Embryonic facial prominence (tissue), 1 donor: ENCODE measurements at regions not wholly inside any gene's neighbourhood (a gene's known extent, or its start where the extent isn't known, plus 50 kb on each side); places are given as distances from the start of the nearest gene placed in this dataset.

Experiments used
- DNase-seq: peaks from one replicate; pipeline ENCODE4 v3.0.0-alpha.2; 2016; ENCODE audit errors: extremely low spot score

DNA sequence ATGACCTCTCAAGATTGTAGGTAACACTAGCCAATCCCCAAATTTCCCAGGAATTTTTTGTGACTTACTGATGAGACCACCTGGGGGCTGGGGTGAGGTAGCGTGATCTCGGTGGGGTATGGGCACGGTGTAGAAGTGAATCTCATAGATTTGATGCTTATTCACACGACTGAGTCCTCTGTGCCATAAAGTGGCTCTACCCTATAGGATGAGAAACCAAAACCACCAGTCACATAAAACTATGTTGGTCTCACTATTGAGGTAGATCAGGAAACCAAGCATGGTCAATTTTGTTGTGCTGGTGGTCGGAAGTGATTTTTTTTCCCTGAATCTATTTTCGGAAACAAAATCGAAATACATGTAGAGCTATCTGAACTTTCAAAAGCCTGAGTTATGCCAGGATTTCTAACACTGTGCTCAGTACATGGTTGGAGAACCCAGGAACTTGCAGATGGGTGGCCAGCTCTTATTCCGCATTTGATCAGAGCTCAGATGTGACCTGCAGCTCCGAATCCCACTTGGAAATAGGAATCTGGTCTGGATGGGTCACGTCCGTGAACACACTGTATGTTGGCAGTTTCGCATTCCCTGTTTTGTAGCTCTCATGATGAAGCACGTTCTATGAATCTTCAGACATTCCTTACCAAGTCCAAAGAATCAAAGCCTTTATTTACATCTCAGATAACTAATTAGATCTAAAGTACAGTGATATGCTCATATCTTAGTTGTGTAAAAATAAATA is 261.5 kb downstream of the KLF6 start:
- DNase-seq = no peak

DNA sequence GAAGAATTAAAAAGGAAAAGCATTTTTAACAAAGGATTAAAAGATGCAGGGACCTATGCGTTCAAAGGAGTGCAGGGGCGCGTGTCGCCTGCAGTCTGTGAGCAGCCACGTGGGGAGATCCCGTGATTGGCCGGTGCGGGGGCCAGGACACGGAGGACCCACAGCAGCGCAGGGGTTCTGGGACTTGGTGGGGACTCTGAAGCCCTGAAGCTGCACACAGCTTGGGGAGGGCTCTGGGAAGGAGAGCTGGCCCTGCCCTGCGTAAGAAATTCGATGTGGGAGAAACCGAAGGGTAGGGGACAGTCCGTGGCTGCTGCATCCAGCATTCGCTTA is 268.1 kb downstream of the KLF6 start:
- DNase-seq = no peak

DNA sequence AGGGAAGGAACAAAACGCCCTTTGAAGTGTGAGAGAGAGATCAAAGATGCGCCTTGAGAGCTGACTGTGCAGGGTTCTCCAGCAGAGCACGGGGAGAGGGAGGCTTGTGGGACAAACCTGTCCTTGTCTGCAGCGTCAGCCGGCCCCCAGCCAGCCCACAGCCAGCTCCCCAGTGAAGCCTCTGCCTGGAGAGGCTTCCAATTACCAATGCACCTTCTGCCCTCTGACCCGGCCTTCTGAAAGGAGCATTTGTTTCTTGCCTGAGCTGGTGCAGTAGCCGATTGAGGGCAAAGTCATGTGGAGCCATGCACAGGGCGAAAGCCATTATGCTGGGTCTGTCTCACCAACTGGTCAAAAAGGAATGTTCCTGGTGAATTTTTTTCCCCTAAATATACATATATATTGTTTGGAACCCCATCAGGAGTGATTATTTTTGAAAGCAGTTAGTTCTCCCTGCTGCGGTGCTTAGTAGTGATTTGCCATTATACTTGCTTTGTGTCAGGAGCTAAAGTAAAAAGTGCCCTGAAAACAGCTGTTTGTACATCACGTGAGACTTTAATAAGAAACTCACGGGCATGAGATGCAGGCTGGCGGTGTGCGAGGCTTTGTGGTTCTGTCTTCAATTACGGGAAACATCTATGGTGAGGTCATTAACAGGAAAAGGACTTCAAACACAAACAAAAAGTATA is 268.6 kb downstream of the KLF6 start:
- peak; percentile 56 for DNase-seq

DNA sequence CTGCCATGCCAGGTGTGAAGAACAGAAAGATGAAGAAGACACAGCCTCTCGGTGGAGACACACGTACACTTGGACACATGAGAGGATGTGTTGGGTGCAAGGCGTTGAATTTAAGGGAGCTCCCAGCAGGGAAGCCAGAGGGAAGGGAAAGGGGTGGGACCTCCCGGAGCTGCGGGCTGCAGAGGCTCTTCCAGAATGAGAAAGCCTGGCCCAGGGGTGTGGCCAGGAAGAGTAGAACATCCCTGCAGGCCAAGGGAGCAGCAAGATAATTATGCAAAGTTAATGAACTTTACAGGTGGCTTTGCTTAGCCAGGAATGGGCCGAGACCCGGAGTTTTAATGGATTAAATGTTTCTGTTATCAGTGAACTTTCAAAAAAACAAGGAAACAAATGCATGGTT is 270.3 kb downstream of the KLF6 start:
- DNase-seq = no peak

DNA sequence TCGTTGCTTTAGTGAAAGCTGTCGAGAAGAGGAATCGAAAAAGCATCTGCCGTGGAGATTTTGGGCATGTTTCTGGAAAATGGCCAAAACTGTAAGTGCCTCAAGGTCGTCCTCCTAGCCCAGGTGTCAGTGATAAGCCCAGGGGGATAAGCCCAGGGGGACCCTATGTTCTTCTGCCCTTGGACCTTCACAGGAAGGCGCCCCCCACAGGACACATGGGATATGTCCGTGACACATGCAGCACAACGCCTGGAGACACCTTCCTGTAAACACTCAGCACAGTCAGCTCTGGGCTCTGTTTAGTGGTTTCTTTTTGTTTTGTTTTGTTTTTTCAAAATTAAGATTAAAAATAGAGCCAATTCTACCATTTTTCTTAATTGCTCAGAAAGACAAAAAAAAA is 272.7 kb downstream of the KLF6 start:
- no peak for DNase-seq

DNA sequence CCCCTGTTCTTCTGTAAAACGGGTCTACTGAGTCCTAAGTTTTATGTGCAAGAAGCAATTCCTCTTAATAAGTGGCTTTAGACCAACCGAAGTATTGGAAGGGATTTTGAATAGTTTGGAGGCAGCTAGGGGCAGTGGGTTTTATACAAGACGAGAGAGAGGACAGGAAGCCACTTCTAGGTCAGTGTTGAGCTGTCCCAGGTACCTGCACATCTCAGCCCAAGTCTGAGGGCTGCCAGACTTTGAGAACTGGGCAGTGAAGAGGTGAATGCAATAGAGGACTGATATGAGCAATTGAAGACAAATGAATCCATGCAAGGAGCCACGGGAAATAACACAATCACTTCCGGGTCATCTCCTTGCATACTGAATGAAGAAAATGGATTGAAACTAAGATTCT is 273.5 kb downstream of the KLF6 start:
- DNase-seq = no peak

DNA sequence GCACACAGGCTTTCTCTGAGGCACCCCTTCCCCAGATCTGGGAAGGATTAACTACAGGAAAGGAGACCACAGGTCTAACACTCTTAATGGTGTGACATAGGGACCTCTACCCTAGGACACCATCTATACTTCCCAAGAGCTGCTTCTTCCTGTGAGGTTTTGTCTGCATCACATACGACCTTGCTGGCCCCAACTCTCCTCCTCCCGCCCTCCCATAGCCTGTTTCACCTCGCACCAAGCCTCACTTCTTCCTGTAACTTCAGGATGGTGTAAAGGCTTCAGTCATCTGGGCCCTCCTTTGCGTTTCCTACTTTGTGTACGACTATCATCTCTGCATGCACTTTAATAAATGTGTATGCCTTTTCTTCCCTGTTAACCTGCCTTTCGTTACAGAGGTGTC is 274.3 kb downstream of the KLF6 start:
- DNase-seq = no peak

DNA sequence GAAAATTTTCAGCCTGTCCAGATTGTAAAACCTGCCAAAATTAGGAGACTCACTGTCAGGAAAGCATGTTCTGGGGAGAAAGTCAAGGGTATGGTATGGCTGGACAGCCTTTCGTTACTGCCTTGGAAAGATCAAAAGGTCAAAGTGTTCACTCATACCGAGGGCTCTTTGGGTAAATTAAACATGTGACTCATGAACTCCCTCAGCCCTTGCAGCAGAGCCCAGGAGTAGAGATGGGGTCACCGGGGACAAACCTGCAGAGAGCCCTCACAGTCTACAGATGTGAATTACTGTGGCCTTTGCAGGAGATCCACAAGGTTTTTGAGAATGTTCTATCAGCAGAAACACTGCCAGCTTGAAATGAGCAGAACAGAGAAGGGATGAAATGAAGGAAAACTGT is 275.7 kb downstream of the KLF6 start:
- DNase-seq = no peak

DNA sequence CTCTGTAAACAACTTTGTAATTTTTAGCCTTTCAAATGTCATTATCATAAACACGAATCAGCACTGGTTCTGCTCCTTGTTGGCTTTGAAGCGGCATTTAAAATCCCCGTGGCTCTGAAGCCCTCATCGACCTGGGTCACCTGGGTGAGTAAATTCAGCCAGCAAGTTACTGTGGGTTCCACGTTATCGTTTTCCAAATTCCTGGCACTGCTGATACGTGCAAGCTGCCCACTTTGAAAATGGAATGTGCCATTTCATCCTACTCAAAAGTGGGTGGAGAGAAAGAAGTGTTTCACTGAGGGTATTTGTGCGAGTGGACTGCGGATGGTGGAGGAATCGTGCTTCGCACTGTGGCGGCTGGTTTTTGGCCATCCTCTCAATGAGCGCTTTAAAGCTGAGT is 281.7 kb downstream of the KLF6 start:
- no peak for DNase-seq

DNA sequence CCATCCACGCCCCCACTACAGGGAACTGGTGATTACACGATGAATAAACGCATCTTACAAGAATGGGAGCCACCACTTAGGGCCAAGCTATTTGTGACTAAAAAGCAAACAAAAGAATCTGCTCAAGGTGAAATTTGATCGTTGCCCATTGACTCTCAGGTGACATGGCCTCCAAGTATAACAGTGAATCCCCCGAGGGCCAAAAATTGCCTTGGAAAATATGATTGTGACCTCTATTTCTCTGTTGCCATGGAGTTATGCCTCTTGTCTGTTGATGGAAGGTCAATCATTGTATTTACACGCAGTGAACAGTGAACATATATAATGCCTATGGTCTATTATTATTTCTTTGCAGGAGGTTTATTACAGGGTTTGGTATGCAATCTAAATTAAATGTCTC is 282.3 kb downstream of the KLF6 start:
- DNase-seq = no peak

DNA sequence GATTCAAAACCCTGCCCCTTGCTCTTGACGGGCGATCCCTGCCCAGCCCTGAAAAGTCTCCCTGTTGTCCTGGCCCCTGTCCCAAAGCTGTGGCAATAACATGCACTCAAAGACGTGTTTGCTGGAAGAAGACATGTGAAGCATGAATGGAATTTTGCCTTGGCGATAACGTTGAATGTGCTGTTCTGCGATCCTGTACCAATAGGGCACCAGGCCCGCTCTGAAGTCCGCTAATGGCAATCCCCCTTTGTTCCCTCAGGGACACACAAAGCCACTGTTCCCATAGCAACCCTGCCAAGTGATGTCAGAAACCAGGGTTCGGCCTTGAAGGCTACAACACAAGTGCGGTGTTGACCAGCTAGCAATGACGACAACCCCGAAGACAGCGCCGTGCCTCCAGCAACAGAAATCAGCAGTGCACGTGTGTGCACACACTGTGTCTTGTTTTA is 284.6 kb downstream of the KLF6 start:
- DNase-seq = peak; percentile 39

DNA sequence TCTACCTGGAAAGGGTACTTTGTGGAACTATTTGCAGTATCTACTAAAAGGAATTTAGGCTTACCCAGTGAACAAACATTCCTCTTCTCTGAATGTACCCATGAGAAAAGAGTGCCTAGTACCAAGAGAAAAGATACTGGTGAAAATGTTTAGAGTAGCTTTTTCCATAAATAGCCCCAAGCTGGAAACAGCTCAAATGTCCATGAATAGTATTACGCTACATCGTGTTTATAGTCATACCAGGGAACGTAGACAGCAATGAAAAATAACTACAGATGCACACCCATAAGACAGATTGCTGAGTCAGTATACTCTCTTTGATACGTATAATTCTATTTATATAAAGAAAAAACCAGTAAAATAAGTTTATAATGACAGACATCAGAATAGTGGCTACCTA is 285.9 kb downstream of the KLF6 start:
- DNase-seq = no peak

DNA sequence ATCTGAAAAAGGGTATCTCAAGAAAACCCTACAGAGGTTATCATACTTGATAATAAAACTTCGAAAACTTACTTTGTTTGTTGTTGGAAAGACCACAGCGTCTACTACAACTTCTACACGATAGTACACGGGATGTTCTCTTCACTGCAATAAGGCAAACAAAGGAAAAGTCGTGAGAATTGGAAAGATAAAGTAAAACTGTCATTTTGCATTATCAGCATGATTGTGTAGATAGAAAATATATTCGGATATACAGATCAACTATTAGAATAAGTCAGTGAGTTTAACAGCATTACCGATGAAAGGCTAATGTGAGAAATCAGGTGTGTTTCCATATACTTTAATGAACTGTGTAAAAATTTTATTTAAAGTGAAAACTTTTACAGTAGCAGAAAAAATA is 287.4 kb downstream of the KLF6 start:
- DNase-seq = no peak

DNA sequence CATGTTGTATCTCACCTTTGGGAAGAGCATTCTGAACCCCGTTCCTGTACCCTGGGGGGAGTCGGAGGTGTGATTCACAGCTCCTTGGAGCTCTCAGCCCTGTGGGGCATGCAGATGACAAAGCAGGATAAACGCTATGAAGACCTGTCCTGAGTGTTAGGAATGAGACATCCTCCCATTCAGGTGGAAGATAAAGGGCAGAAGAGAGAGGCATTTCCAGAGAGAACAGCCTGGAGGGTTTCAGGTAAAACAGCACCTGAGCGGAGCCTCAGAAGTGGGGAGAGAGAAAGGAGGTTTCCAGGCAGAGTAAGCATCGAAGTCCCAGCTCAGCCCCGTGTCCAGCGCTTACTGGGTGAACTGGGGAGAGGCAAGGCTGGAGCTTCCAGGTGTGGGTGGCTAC is 288.9 kb downstream of the KLF6 start:
- no peak for DNase-seq

DNA sequence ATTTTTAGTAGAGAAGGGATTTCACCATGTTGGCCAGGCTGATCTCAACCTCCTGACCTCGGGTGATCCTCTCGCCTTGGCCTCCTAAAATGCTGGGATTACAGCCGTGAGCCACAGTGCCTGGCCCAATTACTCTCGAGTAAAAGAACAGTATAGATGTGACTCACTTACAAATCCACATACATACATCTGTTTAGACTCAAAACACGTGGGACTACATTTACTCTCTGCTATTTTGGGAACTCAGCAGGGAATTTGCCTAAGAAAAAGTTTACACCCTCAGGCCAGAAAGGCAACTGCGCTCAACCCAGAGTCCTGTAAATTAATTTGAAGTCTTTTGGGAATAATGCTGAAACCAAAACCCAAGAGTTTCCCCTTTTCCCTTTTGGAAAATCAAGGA is 289.7 kb downstream of the KLF6 start:
- DNase-seq = no peak

DNA sequence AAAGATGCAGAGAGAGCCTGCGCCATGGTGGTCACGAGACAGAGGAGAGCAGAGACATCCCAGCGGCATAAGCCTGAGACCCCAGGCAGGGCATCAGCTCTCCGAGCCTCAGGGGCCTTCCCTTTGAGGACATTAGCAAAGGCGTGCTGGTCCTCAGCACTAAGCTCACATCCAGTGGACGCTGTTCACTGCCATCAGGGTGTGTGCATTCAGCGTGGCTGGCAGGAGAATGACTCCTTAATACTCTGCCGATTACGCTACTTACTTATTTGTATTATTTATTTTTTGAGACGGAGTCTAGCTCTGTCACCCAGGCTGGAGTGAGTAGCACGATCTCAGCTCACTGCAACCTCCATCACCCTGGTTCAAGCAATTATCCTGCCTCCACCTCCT is 290.2 kb downstream of the KLF6 start:
- no peak for DNase-seq

DNA sequence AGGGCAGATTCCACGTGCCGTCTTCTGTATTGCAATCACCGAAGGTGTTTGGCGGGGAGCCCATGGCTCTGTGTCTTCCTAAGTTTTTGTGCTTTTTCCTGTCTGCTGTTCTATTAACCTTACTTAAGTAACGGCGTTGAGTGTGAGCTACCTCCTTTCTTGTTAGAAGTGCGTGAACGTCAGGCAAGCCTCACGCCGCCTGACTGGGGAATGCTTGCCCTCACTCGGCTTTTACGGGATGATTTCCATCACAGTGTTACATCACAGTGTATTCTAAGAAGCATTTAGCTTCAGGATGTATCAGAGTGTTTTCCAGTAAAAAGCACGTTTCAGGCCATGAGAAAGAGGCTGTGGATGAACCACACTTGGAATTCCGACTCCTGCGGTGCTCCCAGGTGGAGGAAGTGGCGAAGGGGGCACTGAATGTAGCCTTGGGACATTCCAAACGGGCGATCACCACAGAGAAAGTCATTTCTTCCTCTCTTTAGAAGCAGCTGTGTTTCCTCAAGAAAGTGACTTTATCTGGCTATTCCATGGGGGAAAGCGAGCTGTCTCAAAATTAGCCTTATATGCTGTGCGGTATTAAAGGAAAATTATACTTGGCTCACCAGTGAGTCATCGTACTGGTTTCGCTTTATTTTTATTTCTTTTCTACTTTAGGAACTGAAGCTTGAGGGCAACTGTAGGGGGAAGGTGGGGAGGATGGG is 290.7 kb downstream of the KLF6 start:
- DNase-seq = no peak

DNA sequence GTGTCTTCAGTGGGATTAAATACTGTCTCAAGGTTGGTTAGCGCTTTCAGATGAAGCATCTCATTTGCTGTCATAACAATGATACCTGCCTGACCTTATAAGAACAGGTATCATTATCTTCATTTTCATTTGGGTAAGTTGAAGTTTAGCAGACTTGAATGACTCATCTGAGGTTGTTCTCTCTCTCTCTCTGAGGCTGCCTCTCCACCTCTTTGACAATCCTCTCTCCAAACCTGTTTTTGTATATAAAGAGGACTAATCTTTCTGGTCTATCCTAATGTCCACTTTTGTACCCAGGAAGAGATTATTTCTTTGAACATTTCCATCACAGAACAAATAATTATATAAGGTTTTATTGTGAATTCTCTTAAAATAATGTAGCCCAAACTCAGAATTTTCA is 291.4 kb downstream of the KLF6 start:
- DNase-seq = no peak

DNA sequence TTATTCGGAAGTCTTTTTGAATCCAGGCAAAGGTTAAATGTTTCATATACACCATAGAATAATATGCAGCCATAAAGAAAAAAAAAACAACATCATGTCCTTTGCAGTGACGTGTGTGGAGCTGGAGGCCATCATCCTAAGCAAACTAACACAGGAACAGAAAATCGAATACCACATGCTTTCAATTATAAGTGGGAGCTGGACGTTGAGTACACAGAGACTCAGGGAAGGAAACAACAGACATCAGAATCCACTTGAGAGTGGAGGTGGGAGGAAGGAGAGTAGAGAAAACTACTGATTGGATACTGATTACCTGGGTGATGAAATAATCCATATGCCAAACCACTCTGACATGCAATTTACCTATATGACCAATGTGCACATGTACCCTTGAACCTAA is 293.4 kb downstream of the KLF6 start:
- DNase-seq = no peak

DNA sequence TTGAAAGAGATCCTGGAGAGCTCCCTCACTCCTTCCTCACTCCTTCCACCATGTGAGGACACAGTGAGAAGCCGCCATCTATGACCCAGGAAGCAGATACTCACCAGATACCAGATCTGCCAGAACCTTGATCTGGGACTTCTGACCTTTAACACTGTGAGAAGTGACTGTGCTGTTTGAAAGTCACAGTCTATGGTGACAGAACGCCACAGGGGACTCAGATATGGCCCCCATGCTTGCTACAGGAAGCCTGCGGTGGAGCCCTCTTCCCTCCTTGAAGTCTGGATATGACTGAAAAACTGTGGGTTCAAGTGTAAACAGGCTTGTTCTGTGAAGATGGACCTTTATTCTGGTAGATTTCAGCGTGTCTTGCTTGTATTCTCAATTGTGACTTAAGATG is 297.8 kb downstream of the KLF6 start:
- no peak for DNase-seq

DNA sequence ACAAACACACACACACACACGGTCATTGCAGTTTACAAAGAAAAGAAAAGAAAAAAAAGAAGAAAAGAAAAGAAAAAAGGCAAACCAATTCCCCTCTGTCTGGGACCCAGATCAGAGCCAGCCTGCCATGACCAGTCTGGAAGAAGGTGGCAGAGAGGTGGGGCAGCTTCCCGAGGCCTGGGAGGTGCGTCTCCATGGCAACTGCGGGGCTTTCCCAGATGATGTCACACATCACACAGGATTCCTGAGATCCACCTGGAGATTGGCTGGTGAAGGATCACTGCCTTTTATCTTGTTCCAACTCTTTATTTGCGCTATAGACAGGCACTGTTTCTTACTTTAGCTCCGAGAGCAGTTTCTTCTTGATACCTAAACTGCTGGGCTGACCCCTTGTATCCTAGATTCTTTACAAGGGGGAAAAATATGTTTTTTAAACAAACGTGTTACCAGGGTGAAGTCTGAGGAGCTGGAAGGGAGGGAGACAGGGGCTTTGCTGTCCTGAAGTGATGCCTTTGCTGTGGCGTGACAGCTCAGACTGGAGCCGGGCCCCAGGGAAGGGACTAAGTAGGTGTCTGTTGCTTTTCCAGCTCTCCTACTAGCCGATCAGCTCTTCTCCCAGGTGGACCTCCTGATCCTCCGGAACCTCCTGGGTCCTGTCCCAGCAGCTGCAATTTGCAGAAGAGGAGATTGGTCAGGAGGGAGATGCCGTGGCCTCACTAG is 298.5 kb downstream of the KLF6 start:
- DNase-seq = peak; percentile 47

DNA sequence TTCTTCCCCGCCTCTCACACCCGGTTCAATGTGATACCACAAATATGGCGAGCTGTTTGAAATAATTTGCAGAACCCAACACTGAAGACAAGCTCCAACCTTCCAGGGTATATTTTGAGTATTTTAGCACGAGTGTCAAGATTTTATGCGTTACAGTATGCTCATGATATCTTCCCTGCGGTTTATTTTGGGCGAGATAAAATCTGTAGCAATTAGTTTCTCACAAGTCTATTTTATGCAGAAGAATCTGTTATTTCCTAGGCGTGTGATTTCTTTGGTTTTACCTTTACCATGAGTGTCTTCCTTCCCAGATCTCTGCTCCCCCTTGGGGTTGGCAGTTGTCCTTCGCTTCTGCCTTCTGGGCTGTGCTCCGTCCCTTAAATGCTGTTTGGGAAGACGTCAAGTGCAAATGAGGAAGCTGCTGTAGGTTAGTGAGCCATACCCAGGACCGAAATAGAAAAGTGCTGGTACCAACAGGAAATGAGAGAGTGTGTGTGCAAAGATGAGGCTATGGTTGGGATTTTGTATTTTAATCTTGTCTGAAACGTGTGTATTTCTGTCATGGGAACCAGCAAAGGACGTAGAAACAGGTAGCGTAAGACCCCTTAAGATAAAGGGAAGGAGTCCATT is 299.8 kb downstream of the KLF6 start:
- DNase-seq = no peak
